NCI-H524 treated with DMSO at 0.1 percent for 48 hours (cell line): ENCODE measurements at regions not wholly inside any gene's neighbourhood (a gene's known extent, or its start where the extent isn't known, plus 50 kb on each side); places are given as distances from the start of the nearest gene placed in this dataset.
A peak's percentile ranks its signal among the peaks of the same experiment; 100 is the strongest.

Source experiments
- DNase-seq: peaks from one replicate; lab custom pipeline; 2025; lab: John Stamatoyannopoulos, UW

DNA sequence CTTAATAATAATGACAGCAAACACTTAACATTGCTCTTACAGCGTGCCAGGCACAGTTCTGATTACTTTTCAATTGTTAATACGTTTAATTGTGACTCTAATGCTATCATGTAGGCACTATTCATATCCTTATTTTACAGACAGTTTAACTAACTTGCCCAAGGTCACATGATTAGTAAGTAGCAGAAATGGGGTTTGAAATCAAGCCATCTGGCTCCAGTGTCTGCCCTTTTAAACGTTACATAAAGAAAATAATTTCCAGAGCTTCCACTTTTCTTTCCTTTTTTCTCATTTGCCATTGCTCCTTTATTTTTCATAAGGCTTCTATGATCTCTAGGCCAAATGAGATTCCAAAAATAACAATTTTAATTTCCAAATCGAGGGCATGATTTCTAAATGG lies 50.6 kb upstream of the IKZF2 start:
- DNase-seq: peak; percentile 52

DNA sequence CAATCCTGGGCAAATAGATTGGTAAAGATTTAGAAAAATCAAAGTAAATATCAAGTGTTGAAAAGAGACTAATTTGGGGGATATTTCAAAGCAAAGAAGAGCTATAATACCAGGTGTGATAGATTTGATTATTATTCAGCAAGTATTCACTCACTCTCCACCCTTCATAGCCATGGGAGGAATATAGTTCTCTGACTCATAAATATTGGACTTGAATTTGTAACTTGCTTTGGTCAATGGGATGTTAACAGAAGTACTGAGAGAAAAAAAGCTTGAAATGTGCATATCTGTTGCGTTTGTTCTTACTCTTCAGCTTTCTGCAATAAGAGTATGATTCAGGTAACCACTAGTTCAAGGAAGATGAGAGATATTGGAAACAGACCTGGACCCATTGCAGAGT lies 54.5 kb upstream of the IKZF2 start:
- DNase-seq: no peak

DNA sequence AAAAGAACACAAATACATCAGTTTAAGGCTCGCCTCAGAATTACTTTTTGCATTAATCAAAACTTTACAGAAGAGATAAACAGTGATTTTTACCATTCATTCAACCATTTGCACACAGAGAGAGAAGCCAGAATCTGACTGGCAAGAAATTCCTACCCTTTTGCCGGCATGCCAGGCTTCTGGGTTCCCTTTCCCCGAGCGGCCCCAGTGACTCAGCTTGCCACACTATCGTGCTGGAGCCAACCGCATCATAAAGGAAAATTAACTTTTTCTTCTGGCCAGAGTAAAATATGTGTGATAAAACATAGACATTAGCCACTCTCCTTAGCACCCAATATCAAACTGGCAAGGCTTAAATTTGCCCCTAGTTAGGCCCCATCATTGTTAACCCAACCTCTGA lies 61.8 kb upstream of the IKZF2 start:
- DNase-seq: no peak

DNA sequence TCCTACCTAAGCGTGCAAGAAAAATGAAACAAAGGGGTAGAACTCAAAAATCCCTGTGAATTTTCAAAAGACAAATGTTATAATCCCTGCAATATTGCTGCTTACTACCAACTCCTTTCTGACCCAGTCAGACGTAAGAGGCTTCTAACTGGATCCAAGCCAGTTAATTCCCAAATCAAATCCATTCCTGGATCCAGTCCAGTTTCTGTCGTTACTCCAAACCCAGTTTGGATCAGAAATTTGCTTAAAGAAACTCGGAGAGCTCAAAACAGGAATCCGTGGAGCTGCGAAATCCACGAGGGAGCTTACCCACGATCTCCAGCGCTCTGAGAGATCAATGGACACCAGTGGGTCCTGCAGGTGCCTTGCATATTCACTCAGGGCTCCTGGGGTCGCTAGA lies 62.8 kb upstream of the IKZF2 start:
- no peak for DNase-seq

DNA sequence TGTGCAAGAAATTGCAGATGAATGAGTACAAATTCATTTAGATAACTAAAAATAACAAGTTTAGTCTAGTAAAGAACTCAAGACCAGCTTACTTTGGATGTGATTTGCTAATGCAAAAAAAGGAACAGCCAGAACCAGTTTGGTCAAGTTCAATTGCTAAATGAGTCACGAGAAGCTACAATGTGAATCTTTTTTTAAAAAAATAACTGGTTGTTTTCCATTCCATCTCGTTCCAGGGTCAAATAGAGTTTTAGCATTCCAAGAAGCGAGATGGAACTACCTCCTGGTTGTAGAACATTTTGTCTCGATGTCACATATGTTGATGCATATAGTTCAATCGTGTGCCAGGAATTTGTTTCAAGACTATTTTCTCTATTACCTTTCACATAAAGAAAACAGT lies 65.0 kb upstream of the IKZF2 start:
- no peak for DNase-seq

DNA sequence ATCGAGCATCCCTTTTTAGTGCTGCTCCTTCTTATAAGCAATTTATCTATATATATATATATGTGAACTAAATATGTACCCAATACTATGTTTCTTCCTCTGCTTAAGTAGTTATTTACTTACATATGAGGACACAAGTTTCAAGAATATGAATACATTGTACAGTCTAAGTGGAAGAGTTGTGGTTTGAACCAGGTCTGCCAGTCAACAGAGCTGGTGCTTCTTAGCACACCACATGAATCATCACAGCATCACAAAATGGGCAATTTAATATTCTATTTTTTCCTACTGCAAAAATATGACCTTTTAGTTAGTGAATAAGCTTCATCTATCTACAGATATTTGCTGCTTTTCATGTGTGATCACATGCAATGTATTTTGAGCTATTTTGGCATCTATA lies 64.4 kb upstream of the SPAG16 start:
- no peak for DNase-seq

DNA sequence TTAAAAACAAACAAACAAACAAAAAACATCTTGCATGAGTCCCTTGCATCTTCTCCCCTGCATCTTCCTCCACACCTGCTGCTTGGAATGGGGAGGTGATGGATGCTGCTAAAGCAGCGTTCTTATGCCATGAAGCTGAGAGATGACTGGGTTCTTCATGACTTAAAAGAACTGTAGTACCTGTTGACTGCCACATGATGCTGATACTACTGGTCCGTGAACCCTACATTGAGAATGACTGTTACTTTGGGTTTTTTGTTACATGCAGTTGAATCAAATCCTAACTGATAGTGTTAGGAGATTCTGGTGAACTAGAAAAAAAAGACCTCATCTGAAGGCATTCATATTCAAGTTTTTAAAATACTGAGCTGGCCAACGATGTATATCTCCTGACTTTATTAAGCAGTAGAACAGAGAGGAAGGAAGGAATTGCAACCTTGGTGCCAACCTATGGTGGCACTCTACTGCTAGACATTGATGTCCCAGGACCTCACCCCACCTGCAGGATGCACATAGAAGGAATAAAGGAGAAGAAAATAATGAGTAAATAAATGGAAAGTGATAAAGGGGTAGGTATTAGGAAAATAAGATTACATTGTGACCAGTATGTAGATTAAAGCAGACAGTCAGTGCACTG lies 63.2 kb upstream of the SPAG16 start:
- no peak for DNase-seq

DNA sequence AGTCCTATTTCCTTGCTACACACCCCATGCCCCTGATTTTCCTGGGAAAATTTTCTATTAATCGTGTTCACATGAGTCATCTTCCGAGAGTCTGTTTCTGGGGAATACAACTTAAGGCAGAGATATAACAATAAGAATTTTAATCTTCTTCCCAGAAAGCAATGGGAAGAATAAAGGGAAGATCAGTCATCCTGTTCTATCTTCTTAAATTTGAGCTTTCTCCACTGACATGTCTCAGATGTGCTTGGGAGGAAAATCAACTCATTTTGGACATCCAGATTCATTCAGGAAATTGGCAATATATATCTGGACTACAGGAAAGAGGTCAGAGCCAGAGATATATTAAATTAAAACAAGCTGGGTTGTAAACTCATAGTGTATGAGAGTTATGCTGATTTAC lies 62.3 kb upstream of the SPAG16 start:
- DNase-seq: no peak

DNA sequence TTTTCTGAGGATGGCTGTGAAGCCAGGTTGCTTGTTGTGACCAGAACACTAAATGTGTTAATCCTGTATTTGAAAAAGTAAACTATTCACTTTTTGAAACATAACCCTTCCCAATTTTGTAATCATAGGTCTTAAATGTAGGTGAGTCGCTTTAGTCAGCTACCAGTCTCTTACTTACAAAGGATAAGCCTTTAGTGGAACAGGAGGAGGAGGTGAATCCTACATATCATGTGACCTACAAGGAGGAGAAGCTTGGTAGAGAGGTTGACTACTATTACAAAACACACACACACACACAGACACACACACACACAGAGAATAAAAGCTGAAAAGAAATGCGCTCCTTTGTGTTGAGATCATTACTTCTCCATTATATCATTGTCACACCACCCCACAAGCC lies 59.9 kb upstream of the SPAG16 start:
- DNase-seq: no peak

DNA sequence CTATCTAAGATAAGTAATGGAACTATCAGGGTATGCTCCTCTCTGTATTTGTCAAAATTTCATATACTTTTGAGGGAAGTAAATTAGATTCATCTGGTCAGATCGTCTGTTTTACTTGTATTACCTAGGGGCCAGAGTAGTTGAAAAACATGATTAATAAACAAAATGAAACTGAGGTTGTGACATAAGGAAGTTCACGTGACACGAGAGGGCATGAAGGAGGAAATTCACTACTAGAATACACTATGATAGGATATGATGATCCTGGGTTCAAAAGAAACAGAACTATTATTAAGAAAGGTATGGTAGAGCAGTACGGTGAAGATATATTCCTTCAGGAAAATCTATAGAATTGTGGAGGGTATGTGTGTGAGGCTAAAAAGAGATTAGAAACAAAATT lies 58.4 kb upstream of the SPAG16 start:
- DNase-seq: no peak

DNA sequence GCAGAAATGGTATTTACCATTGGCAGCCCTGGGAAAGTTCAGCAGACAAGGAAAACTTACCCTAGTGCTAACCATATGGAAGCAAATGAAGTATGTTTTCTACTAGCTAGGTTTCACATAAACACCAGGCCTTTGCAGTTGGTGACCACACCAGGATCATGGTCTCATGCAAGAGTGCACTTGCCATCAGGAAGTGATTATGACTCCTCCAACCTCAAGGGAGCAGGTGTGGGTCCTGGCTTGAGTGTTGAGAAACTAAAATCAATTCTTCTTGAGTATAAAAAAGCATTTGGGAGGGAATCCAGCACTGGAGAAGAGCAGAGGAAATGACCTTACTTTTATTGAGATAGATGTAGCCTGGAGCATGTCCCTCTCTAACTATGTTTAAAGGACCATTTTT lies 56.8 kb upstream of the SPAG16 start:
- no peak for DNase-seq

DNA sequence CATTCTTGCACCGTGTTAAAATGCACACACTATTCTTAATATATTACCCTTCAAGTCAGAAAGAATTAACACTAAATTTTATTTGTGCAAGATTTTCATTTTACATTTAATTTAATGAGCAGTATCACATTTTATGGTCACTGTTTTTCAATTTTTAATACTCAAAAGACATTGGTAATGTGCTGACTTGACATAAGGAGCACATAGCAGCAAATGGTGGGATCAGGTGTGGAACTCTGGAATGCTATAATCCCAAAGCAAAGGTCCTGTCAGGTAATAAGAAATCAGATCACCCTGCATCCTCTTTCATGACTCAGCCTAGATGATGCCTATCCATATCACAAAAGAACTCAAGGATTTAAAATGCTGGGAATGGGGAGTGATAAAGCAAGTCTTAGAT lies 55.6 kb upstream of the SPAG16 start:
- no peak for DNase-seq

DNA sequence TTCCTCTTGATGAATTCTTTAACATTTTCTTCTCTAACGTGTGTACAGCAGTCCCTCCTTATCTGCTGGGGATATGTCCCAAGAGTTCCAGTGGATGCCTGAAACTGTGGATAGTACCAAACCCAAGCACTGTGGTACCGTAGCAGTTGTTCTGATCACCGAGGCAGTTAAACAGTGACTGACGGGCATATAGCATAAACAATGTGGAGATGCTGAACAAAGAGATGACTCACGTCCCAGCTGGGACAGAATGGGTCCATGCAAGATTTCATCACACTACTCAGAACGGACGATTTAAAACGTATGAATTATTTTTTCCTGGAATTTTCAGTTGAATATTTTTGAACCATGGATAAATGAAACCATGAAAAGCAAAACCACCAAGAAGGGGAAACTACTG lies 54.5 kb upstream of the SPAG16 start:
- DNase-seq: no peak

DNA sequence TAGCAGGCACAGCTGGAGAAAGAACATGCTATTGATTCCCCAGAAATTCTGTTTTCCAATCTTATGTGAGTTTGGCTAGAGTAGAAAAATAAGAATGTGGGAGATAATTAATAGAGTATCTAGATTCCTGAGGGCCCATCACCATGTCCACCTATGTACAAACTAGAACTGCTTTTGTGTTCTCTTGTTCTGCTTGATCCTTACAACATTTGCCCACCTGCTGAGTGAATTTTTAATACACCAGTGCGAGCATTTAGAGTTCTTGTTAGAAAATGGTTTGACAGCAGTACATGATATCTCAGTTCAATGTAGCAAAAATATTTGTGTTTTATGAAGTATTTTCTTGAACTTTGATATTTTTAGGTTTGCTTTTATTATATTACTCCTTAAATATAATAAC lies 52.3 kb upstream of the SPAG16 start:
- DNase-seq: no peak

DNA sequence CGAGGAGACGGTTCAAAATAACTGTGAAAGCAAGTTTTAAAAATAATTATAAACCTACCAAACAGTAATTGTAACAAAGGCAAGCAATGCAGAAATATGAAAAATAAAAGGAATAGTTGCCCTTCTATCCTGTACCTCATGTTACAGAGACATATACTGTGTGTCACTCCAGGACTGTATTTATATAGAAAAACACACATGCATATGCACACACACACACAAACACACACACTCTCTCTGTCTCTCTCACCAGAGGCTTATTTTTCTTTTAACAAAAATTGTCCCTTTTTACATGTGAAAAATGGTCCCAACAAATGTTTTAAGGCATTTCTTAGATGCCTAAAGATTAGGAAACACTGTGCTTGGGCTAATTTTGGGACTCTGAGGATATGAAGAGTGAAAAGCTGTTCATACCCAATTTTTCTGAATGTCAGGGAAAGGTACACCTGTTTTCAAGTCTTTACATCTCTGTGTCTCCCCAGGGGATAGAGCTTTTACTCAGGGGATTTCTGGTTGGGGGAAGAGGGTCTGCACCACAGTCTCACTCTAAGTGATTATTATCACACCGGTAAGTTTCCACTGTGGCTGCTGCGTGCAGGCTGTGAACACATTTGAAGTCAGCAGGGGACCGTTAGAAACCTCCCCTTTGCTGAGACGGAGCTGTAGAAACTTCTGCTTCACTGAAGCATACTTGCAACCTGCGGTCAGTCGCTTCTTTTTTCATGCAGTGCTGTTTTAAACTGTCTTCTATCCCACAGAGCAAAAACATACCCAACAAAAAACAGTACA lies 51.4 kb upstream of the SPAG16 start:
- no peak for DNase-seq

DNA sequence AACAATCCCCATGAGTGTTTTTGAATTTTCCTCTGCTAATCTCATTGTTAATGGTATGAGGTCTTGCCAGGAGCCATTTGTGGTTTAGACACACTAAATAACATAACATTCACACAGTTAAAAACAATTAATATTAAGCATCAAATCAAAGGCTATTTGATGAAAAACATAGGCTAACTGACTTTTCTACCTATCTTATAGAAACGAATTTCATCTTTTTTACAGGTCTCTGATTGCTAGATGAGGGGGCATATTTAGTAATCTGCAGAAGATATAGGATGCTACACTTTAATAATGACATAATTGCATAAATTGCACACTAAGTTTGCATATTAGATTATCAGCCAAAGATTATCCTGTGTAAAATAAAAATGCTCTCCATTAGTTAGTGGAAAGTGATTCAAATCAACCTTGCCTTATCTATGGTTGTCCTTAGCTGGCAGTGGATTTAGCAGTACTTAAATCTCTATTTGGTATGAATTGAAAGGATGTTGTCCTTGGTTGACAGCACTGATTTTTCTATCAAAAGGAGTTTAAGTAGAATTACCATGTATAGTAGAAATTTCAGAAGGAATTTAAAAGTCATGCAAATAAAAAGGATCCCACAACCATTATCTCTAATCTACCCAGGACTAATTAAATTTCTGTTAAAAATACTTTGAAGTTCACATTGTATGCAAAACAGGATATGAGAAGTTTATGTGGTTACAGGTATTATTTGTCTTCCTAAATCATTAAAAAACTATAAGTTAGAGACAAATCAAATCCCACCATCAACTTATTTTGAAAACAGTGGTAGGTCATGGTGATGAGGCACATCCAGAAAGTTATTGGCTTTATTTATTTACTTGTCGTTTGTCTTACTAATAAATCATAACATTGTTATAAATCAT lies 50.6 kb upstream of the SPAG16 start:
- no peak for DNase-seq
